Omental fat pad (tissue), 3 donors: ENCODE measurements at regions not wholly inside any gene's neighbourhood (a gene's known extent, or its start where the extent isn't known, plus 50 kb on each side); places are given as distances from the start of the nearest gene placed in this dataset.

ENCODE experiments used
- ATAC-seq: fragments of 150-250 bp; one replicate; pipeline ENCODE4 v1.9.1; 2016; ENCODE audit warnings: mild to moderate bottlenecking, moderate library complexity; ENCODE audit not compliant: low FRiP score
- DNase-seq: peaks from one replicate; pipeline ENCODE4 v3.0.0-alpha.2; 2019; ENCODE audit warnings: low spot score
- CTCF ChIP-seq, 3 donors: fragments of 450-650 bp; IDR thresholded peaks; one replicate each; pipeline ENCODE4 v1.5.1; 2016 to 2017; ENCODE audit warnings: antibody characterized with exemption in 3 of 3, mild to moderate bottlenecking in 3 of 3, moderate library complexity in 2 of 3

DNA sequence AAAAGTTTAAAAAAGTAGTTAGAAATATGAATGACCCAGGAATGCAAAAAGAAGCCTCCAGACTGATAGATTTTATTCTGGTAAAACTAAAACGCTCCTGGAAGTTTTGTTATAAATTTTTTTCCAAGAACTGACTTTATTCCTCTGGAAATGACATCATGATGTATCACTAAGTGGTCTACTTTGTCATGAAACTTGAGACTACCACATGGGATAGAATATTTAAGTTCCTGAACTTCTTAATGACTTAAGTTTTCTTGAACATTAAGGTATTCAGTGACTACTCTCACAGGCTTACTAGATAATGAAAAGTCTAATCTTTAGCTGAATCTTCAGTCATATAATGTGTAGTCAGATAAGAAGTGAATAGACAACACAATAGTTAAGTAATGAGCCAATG is 842.2 kb downstream of the USP25 start:
- ATAC-seq, result no peak
- TF ChIP-seq CTCF (IDR thresholded peaks at IDR 0.05), result no peak
- no peak for DNase-seq

DNA sequence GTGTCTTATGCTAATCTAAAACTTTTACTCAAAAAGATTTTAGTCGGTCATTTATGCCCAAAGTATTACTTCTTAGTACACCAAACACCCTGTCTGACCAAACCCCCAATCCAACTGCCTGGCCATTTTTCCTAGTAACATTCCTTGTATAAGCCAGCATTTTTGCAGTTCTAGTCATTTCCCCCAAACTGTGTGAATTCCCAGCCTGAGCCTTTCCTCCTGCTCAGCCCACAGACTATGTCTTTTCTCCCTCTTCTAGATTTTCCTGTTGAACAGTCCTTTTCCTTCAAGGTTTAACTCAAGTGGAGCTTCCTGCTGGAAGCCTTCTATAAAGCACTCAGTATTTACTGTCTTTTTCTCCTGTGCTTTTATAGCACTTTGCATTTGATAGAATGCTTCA is 843.8 kb downstream of the USP25 start:
- ATAC-seq, result no peak

DNA sequence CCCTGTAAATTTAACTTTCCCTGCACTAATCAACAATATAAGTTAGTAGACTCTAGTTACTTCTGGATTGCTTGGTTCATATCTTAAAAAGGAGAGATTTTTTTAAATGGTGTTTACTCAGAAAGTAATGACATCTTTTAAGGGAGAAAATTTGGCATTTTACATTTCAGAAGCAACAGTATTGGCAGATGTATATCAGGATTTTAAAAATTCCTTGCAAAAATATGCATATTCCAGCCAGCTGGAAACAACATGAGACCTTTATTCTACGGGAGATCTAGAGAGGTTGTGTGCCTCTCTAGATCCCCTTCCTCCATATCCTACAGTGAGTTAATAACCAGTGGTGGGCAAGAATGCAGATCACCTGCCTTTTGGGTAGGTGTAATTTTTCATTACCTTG is 848.2 kb downstream of the USP25 start:
- no peak for TF ChIP-seq CTCF (IDR thresholded peaks at IDR 0.05)
- no peak for DNase-seq
- no peak for ATAC-seq

More for the DNA sequence above, 843.8 kb downstream of the USP25 start:
- DNase-seq, result no peak
- TF ChIP-seq CTCF (IDR thresholded peaks at IDR 0.05), result no peak

- TF ChIP-seq CTCF (IDR thresholded peaks at IDR 0.05), result no peak
- ATAC-seq (no peak), DNase-seq (no peak)
These were observed 849.1 kb downstream of the USP25 start for GRCh38 chr21:16578912-16579311.

DNA sequence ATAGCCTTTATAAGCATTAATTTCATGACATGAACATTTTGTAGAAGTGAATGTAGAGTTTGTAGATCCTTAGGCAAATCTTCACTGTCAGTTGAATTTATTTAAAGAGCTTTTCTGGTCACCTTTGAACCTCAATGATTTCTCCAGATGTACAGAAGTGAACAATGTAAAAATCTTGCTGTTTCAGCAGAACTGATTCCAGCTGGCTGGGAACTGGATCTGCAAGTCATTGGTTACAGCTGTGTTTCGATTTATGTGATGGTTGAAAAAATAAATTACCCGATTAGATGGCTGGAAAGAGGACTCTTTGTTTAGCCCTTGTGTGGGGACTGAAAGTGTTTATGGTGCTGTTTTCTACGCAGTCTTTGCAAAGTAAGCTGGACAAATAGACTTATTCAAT is 849.8 kb downstream of the USP25 start:
- TF ChIP-seq CTCF (IDR thresholded peaks at IDR 0.05), result no peak
- ATAC-seq (no peak), DNase-seq (no peak)

- TF ChIP-seq CTCF (IDR thresholded peaks at IDR 0.05), result no peak
- ATAC-seq (no peak), DNase-seq (no peak)
These were observed 850.9 kb downstream of the USP25 start for GRCh38 chr21:16580661-16581060.

DNA sequence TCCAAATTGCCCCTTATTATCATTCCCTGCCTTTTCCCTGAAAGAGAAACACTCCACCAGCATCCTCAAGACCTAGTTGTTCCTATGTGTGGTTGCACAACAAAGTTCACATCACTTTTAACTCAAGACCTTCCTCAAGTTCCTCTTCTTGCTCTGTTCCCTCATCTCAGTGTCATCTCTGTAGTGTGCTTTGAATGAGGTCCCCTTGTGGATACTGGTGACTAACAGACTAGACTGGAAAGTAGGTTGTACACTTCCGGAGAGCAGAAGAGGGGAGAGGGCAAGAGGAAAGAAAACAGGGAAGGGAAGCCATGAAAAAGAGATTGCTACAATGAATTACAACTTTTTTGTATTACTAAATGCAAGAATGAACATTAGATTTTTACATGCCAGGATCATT is 853.8 kb downstream of the USP25 start:
- TF ChIP-seq CTCF (IDR thresholded peaks at IDR 0.05), result no peak
- DNase-seq (no peak), ATAC-seq (no peak)
